Upper lobe of left lung (tissue), 4 donors: ENCODE measurements at regions not wholly inside any gene's neighbourhood (a gene's known extent, or its start where the extent isn't known, plus 50 kb on each side); places are given as distances from the start of the nearest gene placed in this dataset.

Source experiments
- POLR2AphosphoS5 ChIP-seq, 2 donors: sonication (generic); formaldehyde crosslinking; IDR thresholded peaks; one replicate each; pipeline ENCODE4 v1.5.1; 2017; ENCODE audit warnings: antibody characterized with exemption in 2 of 2
- TF ChIP-seq, protein P1 (sequence below), 6 experiments: fragments of 450-650 bp in 4 of 6; fragments of 200-600 bp in 2 of 6; sonication (generic) in 2 of 6; IDR thresholded peaks; one replicate each; pipeline ENCODE4 v1.5.1; 2016 to 2019; ENCODE audit warnings: antibody characterized with exemption in 6 of 6

DNA sequence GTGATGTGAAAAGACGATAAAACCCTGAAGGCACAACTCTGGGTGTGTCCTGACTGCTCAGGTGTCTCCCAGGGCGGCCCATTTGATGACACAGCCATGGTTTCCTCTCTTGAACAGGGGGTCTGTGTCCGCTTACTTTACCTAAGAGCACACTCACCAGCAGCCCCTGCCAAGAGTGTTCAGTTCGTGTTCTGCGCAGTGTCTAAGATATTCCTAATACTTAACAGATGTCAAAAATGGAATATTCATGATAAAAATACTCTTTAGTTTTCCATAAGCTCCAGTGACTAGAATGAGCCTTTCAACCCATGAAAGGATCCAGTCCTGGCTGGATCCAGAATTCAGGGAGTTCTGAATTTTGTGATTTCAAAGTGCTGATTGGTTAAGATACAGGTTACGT lies 492.4 kb downstream of the TNS3 start:
- no peak for TF ChIP-seq POLR2AphosphoS5 (IDR thresholded peaks at IDR 0.05)
- TF ChIP-seq, protein P1, sequence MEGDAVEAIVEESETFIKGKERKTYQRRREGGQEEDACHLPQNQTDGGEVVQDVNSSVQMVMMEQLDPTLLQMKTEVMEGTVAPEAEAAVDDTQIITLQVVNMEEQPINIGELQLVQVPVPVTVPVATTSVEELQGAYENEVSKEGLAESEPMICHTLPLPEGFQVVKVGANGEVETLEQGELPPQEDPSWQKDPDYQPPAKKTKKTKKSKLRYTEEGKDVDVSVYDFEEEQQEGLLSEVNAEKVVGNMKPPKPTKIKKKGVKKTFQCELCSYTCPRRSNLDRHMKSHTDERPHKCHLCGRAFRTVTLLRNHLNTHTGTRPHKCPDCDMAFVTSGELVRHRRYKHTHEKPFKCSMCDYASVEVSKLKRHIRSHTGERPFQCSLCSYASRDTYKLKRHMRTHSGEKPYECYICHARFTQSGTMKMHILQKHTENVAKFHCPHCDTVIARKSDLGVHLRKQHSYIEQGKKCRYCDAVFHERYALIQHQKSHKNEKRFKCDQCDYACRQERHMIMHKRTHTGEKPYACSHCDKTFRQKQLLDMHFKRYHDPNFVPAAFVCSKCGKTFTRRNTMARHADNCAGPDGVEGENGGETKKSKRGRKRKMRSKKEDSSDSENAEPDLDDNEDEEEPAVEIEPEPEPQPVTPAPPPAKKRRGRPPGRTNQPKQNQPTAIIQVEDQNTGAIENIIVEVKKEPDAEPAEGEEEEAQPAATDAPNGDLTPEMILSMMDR (IDR thresholded peaks at IDR 0.05): no peak
